GM19328 (cell line): ENCODE measurements at regions not wholly inside any gene's neighbourhood (a gene's known extent, or its start where the extent isn't known, plus 50 kb on each side); places are given as distances from the start of the nearest gene placed in this dataset.
"Not testable (repeated sequence)": the region's sequence is repeated elsewhere in the genome, so short reads cannot be mapped to it uniquely, and the experiment has no call there.

ENCODE experiments used
- ATAC-seq: cut with Tn5 transposase; IDR thresholded peaks from one replicate; pipeline ENCODE4 v1.9.1; 2021; ENCODE audit warnings: mild to moderate bottlenecking, moderate library complexity; ENCODE audit not compliant: unreplicated experiment

DNA sequence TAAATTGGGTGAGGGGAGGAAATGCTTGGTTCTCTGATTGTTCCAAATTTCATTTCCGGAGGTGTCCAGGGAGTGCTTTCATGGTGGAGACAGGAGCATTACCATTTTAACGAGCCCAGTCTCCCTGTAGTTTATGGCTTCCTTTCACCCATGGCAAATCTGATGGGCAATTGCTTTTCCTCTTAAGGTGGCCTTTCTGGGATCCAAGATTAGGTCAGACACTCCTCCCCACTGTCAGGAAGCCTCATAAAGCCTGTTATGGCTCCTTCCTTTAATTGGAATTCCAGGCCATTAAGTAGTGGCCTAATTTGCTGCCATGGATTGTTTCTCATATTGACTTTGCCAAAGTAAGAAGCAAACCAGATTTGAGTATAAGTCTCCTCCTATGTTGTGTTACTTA, 157.8 kb downstream of the PDCD6IP start:
- ATAC-seq = no peak

DNA sequence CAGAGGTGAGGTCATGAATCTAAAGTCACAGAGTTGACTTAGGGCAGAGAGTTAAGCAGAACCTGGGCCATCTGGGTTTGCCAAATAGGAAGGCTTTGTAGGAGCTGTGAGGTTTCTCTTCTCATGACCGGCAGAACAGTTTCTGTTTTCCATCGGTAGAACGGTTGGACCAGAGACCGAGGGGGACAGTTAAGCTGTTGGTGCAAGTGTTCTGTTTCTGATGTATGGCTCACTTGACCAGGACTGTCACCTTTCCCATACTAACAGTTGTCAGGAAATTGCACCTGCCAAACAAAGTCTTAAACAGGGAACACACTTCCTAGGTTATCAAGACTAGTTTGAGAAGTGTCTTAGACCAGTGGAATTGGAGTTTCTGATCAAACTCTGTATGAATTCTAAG, 158.3 kb downstream of the PDCD6IP start:
- no peak for ATAC-seq

DNA sequence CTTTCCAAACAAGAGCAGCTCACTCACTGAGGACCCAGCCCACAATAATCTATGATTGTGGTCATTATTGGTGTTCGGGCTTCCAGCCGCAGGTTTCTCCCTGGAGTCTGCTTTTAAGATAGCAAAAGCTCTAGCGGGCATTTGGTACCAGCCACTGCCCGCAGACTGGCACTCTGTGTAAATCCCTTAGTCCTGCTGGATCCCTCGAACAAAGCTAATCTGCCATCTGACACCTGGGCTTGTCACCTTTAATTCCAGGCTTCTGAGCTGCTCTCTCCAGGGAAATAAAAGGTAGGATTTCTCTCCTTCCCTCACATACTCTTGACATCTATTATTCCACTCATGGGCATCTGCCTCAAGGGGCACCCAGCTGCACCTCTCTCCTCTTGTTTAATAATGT, 158.7 kb downstream of the PDCD6IP start:
- ATAC-seq = no peak

DNA sequence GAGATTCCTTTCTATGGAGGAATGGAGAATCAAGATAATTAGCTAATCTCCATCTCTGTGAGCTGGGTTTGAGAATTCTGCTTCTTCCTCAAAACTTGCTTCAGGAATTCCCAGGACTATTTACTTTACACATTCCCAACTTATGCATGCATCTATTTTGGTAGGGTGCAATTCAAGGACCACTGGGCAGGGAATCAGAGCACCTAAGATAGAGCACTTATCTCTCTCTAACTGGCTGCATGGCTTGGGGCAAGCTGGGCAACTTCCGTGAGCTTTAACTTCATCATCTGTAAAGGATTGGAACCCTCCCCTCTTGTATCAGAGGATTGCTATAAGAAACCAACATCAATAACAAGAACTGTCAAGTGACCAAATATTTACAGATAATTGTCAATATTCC, 160.2 kb downstream of the PDCD6IP start:
- ATAC-seq = no peak

DNA sequence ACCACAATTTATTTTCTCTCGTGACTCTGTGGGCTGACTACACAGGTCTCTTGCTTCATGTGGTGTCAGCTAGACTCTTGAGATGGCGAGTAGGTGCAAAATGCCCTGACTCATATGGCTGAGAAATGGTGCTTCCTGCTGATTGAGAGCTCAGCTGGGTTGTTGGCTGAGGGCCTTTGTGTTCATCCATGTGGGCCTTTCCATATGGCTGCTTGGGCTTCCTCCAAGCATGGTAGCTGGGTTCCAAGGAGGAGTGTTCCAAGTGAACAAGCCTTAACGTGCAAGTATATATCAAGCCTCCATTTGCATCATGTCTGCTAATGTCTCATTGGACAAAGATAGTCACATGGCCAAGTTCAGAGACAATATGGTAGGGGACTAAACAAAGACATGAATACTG, 164.0 kb downstream of the PDCD6IP start:
- no peak for ATAC-seq

DNA sequence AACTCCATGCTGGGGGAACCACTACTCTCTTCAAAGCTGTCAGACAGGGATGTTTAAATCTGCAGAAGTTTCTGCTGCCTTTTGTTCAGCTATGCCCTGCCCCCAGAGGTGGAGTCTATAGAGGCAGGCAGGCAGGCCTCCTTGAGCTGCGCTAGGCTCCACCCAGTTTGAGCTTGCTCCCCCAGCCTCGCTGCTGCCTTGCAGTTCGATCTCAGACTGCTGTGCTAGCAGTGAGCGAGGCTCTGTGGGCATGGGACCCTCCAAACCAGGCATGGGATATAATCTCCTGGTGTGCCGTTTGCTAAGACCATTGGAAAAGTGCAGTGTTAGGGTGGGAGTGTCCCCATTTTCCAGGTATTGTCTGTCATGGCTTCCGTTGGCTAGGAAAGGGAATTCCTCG, 171.8 kb downstream of the PDCD6IP start:
- not testable (repeated sequence) for ATAC-seq

DNA sequence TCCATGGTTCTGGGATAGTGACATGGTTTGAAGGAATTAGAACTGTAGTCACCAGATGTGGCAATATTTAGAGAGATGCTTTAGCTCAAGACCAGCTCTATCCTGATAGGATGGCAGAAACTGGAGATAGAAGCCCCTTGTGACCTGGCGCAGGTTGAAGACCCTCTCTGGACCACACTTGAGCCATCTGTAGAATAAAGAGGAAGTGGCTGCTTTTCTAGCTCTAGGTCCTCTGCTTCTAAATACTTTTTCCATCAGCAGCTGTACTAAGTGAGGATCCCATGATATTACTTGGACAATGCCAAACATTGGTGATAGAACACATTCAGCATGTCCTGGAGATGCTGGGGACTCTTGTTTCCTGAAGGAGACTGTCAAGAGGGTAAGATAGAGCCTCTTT, 172.6 kb downstream of the PDCD6IP start:
- ATAC-seq = no peak

DNA sequence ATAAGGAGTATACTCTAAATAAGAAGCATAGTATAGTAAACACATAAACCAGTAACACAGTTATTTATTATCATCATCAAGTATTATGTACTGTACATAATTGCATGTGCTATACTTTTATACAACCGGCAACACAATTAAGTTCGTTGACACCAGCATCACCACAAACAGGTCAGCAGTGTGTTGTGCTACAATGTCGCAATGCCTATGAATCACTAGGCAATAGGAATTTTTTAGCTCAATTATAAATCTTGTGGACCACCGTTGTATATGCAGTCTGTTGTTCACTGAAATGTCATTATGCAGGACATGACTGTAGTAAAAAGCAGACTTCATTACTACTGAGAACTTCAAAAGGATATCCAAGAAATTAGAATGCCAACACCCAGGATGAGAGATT, 177.0 kb downstream of the PDCD6IP start:
- ATAC-seq = no peak

DNA sequence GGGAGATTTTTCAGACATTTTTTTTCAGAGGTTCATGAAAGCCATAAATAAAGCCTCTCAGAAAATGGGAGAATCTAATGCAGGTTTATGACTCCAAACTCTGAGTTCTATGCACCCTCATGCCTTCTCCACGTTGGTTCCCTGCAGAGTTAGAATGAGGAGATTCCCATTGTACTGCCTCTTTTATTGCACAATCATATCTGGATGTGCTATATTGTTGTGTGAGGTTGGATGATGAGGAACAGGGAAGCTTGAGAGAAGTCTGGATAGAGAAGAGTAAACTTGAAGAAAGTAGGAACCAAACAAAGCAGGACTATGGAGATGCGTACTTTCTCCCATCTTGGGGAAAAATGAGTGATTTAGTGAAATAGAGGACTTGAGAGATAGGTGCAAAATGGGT, 178.8 kb downstream of the PDCD6IP start:
- no peak for ATAC-seq

DNA sequence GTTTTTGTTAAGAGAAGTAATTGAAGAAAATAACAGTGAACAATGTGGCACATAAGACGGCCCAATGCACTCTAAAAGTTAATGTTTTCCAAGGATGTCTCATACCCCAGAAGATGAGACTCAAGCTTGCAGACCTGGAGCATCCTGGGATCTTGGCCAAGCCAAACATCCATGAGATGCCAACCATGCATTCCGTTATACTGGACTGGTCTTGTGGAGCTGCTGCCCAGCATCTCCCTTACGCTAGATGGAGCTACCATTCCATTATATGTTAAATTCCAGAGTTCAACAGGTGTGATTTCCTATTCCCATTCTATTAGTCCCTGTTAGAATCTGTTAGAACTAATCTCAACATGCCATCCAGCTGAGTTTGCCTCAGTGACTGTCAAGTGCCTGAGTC, 181.8 kb downstream of the PDCD6IP start:
- ATAC-seq = no peak

DNA sequence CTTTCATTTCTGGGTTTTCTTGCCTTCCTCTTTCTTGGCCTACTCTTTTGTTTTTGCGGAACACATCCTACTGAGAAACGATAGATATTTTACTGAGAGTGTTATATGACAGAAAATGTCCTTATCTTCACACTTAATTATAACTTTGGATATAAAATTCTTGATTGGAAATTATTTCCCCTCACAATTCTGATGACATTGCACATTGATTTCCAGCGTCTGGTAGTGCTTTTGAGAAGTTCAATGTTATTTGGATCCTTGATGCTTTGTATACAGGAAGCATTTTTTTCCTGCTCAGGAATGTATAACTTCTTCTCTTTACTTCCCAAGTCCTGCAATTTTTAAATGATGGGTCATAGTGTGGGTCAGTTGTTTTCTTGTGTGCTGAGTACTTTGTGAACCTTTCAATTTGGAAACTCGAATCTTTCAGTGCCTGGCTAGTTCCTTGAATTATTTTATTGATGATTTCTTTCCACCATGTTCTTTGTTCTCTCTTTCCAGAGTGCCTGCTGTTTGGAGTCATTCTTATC, 183.9 kb downstream of the PDCD6IP start:
- no peak for ATAC-seq

DNA sequence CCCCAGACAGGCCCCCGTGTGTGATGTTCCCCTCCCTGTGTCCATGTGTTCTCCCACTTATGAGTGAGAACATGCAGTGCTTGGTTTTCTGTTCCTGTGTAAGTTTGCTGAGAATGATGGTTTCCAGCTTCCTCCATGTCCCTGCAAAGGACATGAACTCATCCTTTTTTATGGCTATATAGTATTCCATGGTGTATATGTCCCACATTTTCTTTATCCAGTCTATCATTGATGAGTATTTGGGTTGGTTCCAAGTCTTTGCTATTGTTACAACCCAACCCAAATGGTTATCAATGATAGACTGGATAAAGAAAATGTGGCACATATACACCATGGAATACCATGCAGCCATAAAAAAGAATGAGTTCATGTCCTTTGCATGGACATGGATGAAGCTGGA, 184.5 kb downstream of the PDCD6IP start:
- ATAC-seq = not testable (repeated sequence)

DNA sequence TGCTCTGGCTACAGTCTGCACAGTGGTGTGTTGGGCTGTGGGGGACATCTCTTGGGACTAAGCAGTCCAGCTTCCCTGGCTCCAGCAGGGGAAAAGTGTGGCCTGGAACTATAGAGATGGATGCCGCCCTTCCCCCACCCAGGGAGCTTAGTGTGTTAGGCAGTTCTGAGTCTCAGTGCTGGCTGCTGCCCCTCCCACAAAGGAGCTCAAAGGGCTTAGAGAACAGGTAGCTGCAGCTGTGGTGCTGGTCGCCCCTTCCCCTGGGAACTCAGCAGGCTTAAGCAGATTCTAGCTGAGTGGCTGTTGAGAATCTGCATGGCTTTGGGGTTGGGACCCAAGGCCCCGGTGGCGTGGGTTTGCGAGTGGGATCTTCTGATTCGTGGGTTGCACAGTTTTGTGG, 190.8 kb downstream of the PDCD6IP start:
- no peak for ATAC-seq

DNA sequence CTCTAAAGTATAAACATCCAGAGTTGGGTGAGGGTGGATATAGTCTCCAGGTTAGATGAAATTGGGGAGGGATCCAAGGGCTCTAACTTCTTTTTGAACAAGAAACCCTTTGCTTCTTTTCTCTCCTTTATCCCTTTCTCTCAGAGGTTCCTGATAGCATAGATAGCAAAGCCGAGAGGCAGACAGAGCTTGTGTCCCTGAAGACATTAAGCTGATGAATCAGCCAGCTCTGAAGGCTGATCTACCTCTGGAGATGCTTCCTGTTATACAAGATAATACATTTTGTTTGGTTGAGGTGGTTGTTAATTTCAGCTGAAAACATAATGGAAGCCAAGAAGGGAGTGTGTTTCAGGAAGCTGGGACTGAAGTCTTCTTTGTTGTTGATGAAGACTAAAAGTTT, 193.2 kb downstream of the PDCD6IP start:
- no peak for ATAC-seq

DNA sequence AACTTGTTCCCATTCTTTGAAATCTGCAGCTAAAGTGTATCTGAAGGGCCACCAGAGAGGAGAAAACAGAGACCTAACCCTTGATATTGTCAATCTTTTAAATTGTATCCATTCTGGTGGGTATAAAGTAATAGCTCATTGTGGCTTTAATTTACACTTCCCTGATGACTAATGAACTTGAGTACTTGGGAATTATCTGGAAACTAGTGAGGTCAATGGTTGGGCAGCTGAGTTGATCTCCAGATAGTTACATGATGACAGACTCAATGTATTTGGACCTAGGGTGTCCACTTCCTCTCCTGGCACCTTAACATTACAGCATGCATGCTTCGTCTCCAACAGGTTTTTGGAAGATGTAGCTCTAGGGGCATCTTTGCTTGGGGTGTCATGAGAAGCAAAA, 195.2 kb downstream of the PDCD6IP start:
- ATAC-seq = no peak

DNA sequence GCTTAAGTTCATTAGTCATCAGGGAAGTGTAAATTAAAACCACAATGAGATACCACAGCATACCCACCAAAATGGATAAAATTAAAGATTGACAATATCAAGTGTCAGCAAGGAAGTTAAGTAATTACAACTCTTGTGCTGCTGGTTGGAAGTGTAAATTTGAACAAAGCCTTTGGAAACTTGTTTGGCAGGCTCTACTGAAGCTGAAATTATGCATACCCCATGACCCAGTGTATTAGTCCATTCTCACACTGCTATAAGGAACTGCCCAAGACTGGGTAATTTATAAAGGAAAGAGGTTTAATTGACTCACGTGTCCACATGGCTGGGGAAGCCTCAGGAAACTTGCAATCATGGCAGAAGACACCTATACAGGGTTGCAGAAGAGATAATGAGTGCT, 196.1 kb downstream of the PDCD6IP start:
- no peak for ATAC-seq

DNA sequence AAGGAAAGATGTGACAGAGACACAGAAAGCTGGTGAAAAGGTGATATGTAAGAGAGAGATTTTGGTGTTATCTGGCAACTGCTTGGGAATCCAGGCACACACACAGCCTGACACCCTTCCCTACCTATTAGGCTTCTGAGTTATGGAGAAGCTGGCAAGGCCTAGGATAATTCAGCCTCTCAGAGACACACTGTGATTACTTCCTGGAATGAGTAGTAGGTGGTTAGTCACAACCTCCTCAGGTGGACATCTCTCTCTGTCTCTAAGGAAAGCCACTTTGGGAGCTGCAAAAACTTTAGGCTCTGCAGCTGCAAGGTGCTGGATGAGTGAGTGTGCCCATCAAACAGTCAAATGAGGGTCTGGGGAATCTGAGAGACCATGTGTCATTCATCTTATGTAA, 201.9 kb downstream of the PDCD6IP start:
- ATAC-seq = no peak

DNA sequence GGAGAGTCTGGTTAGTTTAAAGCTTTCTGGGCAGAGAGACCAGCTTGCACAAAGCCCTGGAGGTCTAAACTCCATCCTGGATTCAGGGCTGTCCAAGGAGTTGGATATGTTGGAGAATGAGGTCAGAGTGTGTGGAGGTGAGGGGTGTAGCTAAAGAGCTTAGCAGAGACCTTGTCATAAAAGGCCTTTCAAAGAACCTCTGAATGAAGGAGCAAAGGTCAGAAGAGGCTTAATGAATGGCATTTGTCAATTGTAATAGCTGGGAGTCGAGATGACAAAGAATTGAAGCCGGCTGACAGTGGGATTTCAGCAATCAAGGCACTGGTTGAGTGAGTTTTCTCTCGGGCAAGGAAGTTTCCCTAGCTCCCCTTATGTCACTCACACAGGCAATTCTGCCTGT, 202.6 kb downstream of the PDCD6IP start:
- no peak for ATAC-seq

DNA sequence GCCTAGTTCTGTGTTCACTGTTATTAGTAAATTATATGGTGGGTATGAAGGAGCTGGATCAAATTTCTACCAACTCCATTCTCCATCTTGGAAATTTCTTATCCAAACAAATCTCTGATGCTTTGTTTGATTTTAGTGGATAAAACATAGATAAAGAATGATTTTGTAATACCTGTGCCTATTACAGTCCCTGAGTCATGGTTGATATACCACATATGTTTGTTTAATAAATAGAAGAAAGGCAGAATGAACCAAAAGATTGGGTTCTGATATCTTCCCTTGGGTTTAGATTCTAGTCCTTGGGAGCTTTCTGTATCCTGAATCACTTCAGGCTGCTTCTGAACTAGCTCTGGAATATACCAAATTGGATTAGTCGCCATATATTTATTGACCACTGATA, 203.6 kb downstream of the PDCD6IP start:
- no peak for ATAC-seq

DNA sequence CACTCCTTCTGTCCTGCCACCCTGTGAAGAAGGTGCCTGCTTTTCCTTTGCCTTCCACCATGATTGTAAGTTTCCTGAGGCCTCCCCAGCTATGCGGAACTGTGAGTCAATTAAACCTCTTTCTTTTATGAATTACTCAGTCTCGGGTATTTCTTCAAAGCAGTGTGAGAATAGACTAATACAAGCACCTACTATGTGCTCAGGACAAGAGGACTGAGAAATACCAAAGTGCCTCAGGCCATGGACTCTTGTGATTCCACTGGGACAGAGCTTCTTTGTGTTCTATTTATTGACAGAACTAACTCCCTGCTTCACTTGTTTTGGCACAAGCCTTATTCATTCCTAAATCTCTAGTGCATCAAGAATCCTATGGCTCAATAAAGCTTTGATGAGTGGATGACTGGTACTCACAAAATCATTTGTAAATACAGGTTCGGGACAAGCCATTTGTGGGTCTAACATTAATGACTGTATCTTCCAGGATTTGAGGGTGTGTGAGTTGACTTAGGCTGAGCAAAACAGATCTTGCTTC, 204.2 kb downstream of the PDCD6IP start:
- ATAC-seq = no peak

DNA sequence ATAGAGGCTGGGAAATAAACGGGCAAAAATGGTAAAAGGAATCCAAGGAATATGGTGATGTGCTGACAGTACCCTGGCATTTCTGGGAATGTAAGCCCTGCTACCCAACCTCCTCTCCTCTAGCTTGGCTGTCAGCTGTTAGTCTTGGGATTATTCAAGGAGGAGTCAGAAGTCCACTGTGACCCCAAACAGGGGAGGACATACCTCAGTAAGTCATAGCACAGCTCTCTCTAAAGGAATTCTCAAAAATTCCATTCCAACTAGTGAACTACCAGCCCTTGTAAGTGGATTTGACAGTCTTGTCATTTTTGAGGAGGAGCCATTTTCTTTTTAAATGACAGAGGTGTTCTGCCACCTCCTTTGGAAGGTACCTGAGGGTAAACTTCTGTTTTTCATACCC, 207.5 kb downstream of the PDCD6IP start:
- ATAC-seq = no peak

DNA sequence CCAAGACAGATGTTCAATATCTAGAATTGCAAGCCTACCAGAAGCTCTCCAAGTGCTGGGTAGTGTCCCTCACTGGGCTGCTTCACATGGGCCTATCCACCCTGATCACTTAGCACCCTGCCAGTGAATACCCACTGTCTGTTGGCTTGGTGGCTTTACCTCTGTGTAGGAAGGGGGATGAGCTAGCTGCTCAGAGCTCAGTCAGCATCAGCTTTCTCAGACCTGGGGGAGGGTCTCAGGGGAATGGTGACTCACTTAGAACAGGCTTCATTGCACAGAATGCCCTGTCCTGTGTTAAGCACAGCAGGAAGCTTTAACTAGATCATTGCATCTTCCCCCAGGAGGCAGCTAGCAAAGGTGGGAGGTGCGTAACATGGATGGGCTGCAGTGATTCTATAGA, 209.8 kb downstream of the PDCD6IP start:
- ATAC-seq = no peak
